IPS-18c (cell line): ENCODE measurements at regions not wholly inside any gene's neighbourhood (a gene's known extent, or its start where the extent isn't known, plus 50 kb on each side); places are given as distances from the start of the nearest gene placed in this dataset.
"Not testable (repeated sequence)": the region's sequence is repeated elsewhere in the genome, so short reads cannot be mapped to it uniquely, and the experiment has no call there.

Experiments
- H3K4me3 ChIP-seq: 2 replicates; pipeline ENCODE4 v1.7.0; 2013; ENCODE audit warnings: low read depth, mild to moderate bottlenecking, low read length, moderate library complexity; ENCODE audit not compliant: insufficient read depth
- H3K9me3 ChIP-seq: one replicate; pipeline ENCODE4 v1.6.1; 2013; ENCODE audit warnings: mild to moderate bottlenecking, low read length, moderate library complexity; ENCODE audit not compliant: control insufficient read depth, insufficient read depth

DNA sequence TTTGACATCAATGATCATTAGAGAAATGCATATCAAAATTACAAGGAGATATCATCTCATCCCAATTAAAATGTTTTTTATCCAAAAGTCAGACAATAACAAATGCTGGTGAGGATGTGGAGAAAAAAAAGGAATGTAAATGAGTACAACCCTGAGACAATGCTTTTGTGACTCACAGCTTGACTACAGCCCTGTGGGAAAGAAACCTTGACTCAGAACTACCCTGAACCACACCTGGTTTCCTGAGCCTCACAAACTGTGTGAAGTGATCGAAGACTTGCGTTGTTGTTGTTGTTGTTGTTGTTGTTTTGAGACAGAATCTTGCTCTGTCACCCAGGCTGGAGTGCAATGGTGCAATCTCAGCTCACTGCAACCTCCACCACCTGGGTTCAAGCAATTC lies 266.6 kb upstream of the MYT1L start:
- Histone ChIP-seq H3K9me3 (no peaks in the 10 kb centered on the region), H3K4me3 (no peak overlapping the region)

DNA sequence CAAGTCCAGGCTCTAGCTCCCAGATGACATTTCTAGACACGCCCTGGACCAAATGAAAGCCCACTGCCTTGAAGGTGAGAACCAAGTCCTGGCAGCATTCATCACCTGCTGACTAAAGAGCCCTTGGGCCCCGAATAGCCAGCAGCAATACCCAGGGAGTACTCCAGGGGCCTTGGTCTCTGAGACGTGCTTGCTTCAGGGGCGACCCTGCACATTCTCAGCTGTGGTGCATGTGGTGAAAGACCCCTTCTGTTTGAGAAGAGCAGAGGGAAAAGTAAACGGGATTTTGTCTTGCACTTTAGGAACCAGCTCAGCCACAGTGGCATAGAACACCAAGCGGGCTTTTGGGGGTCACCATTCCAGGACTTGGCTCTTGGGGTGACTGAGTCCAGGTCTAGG lies 260.5 kb upstream of the MYT1L start:
- H3K9me3 ChIP-seq = peaks cover 2% of the 10 kb centered on the region
- H3K4me3 ChIP-seq = no peak overlapping the region

DNA sequence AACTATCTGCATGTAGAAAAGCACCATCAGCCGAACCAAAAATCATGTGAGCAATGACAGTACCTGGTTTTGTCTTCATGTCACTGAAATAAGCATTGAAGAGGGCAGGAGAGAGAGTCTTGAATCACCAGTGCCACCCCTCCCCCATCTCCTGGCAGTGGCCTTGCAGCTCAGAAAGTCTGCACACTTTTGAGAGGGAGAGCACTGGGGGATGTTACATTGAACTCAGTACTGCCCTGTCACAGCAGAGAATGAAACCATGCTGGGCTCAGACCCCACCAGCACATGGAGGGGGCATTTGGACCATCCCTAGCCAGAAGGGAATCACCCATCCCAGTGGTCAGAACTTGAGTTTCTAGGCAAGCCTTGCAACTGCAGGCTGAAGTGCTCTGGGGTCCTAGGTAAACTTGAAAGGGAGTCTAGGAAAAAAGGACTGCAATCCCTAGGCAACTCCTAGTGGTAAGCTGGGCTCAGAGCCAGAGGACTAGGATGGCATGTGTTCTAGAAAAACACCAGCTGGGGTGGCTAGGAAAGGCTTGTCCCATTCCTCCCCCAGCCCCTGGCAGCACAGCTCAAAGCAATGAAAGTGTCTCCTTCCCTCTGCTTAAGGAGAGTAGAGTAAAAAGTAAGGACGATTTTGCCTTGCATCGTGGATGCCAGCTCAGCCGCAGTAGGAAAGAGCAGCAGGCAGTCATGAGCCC lies 259.9 kb upstream of the MYT1L start:
- no peak overlapping the region for H3K4me3 ChIP-seq
- peaks cover 2% of the 10 kb centered on the region for H3K9me3 ChIP-seq

DNA sequence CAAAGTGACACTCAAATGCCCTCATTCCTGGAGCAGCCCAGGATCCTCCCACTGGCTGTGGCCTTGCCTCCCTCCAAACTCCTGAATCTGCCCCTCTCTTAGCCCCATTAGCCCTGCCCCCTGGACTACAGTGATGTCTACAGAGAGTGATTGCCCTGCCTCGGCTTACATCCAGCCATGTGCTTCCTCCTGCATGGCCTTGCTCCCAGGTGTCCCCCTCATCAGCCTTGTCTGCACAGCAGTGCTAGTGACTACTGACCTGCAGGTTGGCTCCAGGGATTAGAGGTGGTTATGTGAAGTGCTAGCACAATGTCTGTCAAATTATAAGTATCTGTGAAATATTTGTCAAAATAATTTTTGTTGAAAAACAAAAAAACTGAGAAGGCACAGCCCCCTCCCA lies 259.1 kb upstream of the MYT1L start:
- peaks cover 2% of the 10 kb centered on the region for H3K9me3 ChIP-seq
- H3K4me3 ChIP-seq = no peak overlapping the region

DNA sequence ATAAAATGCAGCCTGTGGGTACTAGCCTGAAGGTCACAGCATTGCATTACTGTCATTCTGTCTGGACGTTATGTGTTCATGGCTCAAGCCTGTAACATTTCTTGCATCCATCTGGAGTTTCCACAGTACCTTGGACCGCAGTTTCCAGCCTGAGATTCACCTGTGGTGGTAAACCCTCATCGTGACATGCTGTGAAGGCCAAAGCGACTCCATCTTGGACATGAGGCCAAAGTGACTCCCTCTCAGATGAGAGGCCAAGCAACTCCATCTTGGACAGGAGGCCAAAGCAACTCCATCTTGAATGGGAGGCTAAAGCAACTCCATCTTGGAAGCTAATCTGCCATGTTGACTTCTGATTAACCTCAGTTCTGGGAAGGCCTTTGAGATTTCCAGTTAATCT lies 257.7 kb upstream of the MYT1L start:
- Histone ChIP-seq H3K9me3 (peaks cover 2% of the 10 kb centered on the region), H3K4me3 (no peak overlapping the region)

DNA sequence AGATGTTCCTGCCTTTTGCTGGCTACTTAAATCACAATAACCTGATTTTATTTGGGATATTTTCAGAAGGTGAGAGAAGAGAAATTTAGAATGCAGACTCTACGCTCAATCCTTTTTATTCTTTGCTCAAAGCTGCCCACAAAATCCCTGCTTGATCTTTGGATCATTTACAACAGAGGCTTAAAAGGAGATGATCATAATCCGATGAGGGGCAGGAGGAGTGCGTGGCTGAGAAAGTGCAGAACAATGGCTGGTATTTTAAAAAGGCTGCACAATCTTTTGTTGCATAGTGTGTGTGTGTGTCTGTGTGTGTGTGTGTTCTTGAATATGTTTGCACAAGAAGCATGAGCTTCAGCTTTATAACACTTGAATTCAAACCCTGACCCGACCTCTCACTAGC lies 256.3 kb upstream of the MYT1L start:
- Histone ChIP-seq H3K4me3 (no peak overlapping the region), H3K9me3 (peaks cover 2% of the 10 kb centered on the region)

DNA sequence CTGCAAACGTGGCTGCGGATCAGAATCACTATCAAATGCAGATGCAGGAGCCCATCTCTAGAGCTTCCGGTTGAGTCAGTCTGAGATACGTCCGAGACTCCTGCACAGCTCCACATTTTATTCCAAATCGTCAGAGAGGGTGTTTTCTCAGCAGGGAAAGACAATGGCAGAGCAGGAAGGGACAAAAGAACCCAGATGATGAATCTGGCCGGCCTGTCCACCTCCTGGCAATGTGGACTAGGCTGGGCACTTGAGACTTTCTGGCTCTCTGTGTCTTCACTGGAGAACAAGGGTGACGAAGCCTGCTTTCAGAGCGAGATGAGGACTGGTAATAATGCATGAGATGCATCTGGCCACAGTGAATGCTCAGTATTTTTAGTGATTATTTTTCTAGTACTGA lies 255.9 kb upstream of the MYT1L start:
- no peak overlapping the region for H3K4me3 ChIP-seq
- peaks cover 2% of the 10 kb centered on the region for H3K9me3 ChIP-seq

DNA sequence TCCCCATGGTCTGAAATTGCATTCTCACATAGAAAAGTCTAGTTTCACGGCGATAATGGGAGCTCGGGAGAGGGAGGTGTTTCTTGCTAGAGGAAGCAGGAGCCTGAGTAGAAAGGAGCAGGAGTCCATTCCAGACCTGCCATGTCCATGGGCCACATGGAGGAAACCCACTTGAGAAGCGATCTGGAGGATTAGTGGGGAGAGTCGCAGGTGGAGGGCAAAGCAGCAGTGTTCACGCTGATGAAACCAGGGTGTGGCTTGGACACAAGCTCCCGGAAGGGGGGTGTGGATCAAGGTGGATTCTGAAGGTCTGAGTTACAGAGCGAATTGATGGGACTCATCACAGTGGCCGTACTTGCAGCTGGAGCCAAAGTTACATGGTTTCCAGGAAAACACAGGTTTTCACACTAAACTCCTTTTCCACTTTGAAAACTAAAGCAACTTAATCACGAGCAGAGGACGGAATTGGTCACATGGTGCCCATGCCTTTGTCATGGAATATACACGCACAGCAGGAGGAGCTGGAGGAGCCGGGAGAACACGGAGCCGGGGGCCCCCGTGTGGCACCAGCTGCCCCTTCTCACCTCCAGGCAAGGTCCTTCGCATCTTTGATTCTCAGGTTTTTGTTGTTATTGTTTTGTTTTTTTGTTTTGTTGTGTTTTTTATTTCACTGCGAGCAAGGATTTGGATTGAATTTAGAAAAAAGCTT lies 255.1 kb upstream of the MYT1L start:
- Histone ChIP-seq H3K4me3 (no peak overlapping the region), H3K9me3 (peaks cover 2% of the 10 kb centered on the region)

DNA sequence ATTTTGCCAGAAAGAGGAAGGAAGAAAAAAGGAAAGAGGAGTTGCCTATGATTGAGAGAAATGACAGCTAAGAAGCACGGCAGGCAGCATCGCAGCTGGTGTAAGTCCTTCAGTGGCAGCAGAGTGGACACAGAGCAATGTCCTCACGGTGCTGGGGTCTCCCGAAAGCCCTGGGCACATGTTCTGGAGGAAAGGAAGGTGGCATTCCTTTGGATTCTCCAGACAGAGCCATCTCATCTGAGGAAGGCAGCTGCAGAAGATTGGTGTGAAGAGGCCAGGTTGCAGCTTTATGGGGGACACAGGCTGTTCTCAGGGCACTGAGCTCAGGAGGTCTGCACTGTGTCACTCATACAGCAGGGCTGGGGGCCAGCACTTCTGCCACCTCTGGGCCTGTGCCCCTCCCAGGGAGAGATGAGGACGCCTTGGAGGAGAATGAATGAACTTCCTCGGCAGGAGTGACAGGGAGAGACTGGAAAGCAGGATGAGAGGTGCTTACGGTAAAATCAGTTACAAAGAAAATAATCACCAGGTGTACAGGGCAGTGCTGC lies 252.0 kb upstream of the MYT1L start:
- H3K9me3 ChIP-seq = peaks cover 2% of the 10 kb centered on the region
- no peak overlapping the region for H3K4me3 ChIP-seq

DNA sequence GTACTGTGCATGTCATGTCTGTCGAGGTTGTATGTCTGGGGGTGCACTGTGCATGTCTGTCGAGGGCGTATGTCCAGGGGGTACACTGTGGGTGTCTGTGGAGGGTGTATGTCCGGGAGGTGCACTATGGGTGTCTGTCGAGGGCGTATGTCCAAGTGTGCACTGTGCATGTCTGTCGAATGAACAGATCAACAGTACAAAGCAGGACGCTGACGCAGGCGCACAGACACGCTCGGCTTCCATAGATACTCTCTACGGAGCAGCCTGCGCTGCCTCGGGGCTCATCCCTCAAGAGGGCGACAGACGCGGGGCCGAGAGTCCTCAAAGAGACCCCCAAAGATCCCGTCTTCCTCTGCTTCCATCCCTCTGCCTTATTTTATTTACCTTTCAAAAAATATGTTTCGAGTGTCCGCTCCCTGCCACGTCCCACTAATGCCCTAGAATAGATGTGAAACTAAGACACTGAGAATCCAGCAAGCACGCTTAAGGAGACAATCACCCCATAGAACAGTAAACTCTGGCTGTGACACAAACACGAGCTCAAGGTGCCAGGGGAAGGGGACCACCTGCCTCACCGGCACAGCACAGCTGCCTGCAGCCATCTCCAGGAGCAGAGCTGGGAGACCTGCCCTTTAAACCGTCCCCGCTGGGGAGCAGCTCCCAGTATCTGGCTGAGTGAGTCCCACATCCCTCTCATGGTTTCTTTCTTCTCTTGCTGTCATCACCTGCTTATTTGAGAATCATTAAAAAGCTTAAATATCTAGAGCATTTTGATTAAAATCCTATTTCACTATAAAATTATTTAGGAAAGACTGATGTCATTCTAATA lies 250.5 kb upstream of the MYT1L start:
- H3K9me3 ChIP-seq = no peaks in the 10 kb centered on the region
- H3K4me3 ChIP-seq = no peak overlapping the region

DNA sequence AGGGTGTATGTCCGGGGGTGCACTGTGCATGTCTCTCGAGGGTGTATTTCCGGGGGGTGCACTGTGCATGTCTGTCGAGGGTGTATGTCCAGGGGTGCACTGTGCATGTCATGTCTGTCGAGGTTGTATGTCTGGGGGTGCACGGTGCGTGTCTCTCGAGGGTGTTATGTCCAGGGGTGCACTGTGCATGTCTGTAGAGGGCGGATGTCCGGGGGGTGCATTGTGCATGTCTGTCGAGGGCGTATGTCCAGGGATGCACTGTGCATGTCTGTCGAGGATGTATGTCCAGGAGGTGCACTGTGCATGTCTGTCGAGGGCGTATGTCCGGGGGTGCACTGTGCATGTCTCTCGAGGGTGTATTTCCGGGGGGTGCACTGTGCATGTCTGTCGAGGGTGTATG lies 249.8 kb upstream of the MYT1L start:
- H3K9me3 ChIP-seq, H3K4me3 ChIP-seq: not testable (repeated sequence)

DNA sequence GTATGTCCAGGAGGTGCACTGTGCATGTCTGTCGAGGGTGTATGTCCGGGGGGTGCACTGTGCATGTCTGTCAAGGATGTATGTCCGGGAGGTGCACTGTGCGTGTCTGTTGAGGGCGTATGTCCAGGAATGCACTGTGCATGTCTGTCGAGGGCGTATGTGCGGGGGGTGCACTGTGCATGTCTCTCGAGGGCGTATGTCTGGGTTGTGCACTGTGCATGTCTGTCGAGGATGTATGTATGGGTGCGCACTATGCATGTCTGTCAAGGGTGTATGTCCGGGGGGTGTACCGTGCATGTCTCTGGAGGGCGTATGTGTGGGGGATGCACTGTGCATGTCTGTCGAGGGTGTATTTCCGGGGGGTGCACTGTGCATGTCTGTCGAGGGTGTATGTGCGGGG lies 249.3 kb upstream of the MYT1L start:
- H3K9me3 ChIP-seq = no peaks in the 10 kb centered on the region

DNA sequence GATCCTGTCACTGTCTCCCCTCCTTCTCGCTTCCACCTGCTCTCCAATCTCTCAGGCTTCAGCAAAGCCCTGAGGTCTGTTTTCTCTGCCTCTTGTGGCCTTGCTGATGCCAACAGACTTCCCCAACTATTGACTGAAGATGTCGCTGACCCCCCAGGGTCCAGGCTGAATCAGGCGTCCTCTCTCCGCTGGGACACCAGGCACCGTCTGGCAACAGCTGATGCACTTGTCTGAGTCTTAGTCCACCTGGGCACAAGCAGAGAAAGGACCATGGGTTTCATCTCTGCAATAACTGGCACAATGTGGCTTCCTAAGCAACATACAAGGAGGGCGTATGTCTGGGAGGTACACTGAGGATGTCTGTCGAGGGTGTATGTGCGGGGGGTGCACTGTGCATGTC lies 248.7 kb upstream of the MYT1L start:
- no peaks in the 10 kb centered on the region for H3K9me3 ChIP-seq
- H3K4me3 ChIP-seq = no peak overlapping the region

More for the DNA sequence above, 249.3 kb upstream of the MYT1L start:
- H3K4me3 ChIP-seq = no peak overlapping the region

DNA sequence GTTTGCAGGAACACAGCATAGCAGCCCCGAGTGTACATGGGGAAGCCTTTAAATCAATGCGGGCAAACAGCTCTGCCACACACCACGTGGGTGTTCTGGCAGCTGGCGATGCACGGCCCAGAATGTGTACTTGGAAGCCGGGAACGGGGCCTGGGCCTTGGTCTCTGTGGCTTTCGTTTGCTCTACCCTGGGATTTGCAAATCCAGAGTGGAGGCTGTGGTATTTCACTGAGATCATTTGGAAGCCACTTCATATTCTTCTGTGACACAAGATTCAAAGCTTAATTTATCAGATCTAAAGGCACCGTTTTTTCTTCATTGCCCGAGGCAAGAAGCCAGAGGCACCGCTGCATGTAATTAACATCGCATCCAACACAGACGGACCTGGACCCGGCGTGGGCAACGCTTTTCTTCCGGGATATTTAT lies 246.3 kb upstream of the MYT1L start:
- no peaks in the 10 kb centered on the region for H3K9me3 ChIP-seq

DNA sequence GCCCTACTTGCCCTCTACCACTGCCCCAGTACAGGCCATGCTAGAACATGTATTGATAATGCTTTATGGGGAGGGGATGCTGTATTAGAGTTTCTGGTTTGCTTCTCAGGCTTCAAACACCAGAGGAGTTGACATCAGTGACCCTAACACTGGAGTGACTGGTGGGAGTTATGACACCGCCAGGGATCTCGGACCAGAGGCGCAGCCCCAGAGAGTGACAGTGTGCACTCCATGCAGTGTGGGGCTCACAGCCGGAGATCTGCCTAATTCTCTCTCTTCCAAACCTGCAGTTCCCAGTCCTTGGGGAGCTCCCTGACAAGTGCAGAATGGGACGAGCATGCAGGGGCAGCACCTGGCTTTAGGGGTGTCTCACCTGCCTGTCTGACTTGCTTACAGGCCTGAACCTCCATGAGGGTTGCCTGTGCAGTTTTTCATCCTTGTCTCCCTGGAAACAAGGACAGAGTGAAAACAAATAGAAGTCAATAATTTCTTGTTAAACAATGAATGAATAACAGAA lies 244.9 kb upstream of the MYT1L start:
- Histone ChIP-seq H3K4me3 (no peak overlapping the region), H3K9me3 (no peaks in the 10 kb centered on the region)

More for the DNA sequence above, 246.3 kb upstream of the MYT1L start:
- H3K4me3 ChIP-seq = no peak overlapping the region

DNA sequence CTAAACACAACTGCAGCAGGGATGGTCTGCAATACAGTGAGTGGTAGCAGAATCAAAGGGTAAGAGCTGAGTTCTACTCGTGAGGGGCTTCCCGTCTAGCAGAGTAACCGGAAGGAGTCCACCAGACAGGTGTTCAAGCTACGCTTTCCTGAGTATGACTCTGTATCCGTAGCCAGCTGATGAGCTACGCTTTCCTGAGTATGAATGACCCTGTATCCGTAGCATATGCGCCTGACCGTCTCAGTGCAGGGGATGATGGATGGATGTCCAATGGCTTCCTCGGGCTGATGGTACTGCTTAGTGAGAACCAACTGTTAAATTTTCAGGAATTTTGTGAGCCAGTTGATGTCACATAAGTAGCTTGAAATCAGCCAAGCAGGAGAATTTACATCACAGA lies 244.1 kb upstream of the MYT1L start:
- H3K4me3 ChIP-seq = no peak overlapping the region
- H3K9me3 ChIP-seq = no peaks in the 10 kb centered on the region

DNA sequence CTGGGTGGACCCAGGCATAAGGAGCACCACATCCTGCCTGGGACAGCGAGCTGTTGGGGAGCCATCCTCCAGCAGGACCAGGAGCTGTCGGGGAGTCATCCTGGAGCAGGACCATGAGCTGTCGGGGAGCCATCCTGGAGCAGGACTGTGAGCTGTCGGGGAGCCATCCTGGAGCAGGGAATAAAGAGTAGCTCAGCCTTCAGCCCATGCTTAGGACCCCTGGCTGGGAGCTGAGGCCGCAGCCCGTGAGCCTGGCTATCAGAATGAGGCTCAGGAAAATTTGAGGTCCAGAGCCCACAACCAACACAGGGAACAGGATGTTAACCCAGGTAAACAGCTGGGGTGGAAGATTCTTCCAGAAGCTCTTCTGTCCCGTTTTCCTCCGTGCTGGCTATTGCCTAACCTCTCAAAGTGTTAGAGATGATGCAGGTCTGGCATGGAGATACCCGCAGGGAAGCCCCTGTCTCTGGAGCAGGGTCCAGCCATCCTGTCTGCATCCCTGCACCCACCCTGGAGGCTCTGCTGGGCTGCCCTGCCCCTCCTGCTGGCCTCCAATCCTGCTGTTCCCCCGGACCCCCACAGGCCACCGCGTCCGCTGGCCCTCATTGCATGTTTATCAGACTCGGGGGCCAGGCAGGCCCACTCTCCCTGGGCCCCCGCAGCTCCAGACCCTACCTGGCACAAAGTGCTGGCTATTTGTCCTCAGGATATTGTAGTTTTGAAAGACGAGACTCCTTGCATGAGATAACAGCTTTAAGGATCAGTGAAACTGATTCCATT lies 243.5 kb upstream of the MYT1L start:
- H3K9me3 ChIP-seq = no peaks in the 10 kb centered on the region

More for the DNA sequence above, 243.5 kb upstream of the MYT1L start:
- H3K4me3 ChIP-seq = no peak overlapping the region
